CD1c-positive myeloid dendritic cell (primary cell): ENCODE measurements at regions not wholly inside any gene's neighbourhood (a gene's known extent, or its start where the extent isn't known, plus 50 kb on each side); places are given as distances from the start of the nearest gene placed in this dataset.

Experiments used
- DNase-seq: peaks from one replicate; pipeline ENCODE4 v3.0.0-alpha.2; 2016; ENCODE audit errors: extremely low spot score

DNA sequence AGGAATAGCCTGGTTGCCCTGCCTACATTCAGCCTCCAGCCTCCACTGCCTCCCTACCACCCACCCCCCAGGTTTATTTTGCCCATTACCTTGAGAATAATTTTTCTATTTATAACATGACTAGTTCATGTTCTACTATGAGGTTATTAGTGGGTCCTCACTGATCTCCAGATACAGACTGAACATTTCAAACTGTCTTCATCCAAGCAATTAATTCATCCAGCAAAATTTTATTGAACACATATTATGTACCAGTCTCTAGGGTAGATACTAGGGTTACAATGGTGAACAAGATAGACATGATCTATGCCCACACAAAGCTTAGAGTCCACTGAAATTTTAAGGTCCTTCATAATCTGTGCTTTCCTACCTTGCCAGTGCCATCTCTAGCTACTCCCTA, 51.6 kb upstream of the FHIP2A start:
- DNase-seq = no peak

DNA sequence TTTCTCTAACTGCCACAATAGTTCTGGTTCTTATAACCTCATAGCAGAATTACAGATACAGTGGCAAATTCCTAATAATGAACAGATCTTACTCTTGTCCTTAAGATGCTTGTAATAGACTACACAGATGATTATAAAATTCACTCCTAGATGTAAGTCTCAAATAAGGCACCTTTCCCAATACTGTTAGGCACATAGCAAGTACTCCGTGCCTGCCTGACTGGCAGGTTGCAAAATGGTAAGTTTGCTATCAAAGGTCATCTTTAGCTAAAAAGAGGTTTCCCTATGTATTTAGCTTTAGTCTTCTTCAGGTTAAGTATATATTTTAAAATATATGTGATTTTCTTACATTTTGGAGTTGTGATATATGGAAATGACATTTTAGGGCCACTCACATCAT, 50.4 kb upstream of the FHIP2A start:
- DNase-seq = no peak

DNA sequence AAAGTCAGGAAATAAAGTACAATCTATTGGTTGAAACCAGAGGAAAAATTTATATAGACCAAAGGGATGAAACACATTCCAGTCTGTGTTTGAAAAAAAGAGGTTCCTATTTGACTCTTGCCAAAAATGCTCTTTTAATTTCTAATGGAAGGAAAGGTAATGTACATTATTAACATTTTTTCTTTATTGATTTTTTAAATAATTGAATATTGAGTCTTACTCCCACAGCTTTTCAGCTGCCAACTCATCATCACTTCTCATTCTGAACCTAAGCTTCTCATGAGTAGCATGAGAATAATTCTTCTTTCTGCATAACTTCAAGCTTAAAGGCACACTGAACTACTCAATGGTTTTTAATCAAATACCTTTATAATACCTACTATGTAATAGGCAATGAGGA, 49.8 kb upstream of the FHIP2A start:
- DNase-seq = no peak
